ENCODE measurements at regions not wholly inside any gene's neighbourhood (a gene's known extent, or its start where the extent isn't known, plus 50 kb on each side); places are given as distances from the start of the nearest gene placed in this dataset.

DNA sequence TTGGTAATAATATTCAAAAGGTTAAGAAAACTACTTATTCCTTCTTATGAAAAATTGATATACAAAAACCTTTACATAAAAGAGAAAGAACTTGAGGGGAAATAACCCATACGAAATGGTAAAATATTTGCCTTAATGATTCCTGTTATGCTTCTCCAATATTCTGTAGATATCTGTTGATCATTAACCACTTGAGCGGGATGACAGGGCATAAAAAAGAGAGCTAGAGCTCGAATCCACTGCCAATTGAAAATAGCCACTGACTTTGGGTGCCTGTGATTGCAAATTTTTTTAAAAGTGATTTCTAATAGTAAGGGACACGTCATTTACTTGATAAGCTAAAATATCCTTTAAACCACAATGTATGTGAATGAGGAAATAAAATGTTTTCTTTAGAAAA lies 188.1 kb downstream of the MOXD1 start:
- no peak for DNase-seq (ENCODE audit: low read depth)
- Mint-ChIP-seq H3K4me1 (ENCODE audit: low read depth, unreplicated experiment) (no peaks in the 10 kb centered on the region), H3K27me3 (ENCODE audit: low read depth, unreplicated experiment) (no peaks in the 10 kb centered on the region), H3K36me3 (ENCODE audit: low read depth, unreplicated experiment) (no peaks in the 10 kb centered on the region), H3K4me3 (ENCODE audit: unreplicated experiment) (no peak overlapping the region), H3K9me3 (ENCODE audit: unreplicated experiment) (peaks cover 9% of the 10 kb centered on the region), H3K27ac (ENCODE audit: unreplicated experiment) (no peak overlapping the region)
- H3K27me3 ChIP-seq (ENCODE audit: insufficient read depth, low read length): no peaks in the 10 kb centered on the region
- TF ChIP-seq EZH2 (IDR thresholded peaks at IDR 0.05; ENCODE audit: insufficient read depth, low read length): no peak
- TF ChIP-seq, protein P1, sequence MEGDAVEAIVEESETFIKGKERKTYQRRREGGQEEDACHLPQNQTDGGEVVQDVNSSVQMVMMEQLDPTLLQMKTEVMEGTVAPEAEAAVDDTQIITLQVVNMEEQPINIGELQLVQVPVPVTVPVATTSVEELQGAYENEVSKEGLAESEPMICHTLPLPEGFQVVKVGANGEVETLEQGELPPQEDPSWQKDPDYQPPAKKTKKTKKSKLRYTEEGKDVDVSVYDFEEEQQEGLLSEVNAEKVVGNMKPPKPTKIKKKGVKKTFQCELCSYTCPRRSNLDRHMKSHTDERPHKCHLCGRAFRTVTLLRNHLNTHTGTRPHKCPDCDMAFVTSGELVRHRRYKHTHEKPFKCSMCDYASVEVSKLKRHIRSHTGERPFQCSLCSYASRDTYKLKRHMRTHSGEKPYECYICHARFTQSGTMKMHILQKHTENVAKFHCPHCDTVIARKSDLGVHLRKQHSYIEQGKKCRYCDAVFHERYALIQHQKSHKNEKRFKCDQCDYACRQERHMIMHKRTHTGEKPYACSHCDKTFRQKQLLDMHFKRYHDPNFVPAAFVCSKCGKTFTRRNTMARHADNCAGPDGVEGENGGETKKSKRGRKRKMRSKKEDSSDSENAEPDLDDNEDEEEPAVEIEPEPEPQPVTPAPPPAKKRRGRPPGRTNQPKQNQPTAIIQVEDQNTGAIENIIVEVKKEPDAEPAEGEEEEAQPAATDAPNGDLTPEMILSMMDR (IDR thresholded peaks at IDR 0.05; ENCODE audit: insufficient read depth, low read depth, low read length): no peak
- no peaks in the 10 kb centered on the region for H3K79me2 ChIP-seq (ENCODE audit: insufficient read depth, low read length)
- H3K4me1 ChIP-seq (ENCODE audit: insufficient read depth, low read length): no peaks in the 10 kb centered on the region
- no peak overlapping the region for H3K4me2 ChIP-seq (ENCODE audit: low read length)
- no peak overlapping the region for H3K4me3 ChIP-seq (ENCODE audit: insufficient read depth, low read depth, low read length)
- H3K9ac ChIP-seq (ENCODE audit: low read length): no peak overlapping the region
- no peak overlapping the region for H3K27ac ChIP-seq (ENCODE audit: low read depth, low read length)
- H2AFZ ChIP-seq (ENCODE audit: low read depth, low read length): no peak overlapping the region
- H3K9me3 ChIP-seq (ENCODE audit: insufficient read depth, low read depth, low read length): peaks cover 3% of the 10 kb centered on the region
- H3K36me3 ChIP-seq (ENCODE audit: insufficient read depth, low read length): no peaks in the 10 kb centered on the region
- no peak for FAIRE-seq
- H4K20me1 ChIP-seq (ENCODE audit: insufficient read depth, low read length): no peaks in the 10 kb centered on the region

DNA sequence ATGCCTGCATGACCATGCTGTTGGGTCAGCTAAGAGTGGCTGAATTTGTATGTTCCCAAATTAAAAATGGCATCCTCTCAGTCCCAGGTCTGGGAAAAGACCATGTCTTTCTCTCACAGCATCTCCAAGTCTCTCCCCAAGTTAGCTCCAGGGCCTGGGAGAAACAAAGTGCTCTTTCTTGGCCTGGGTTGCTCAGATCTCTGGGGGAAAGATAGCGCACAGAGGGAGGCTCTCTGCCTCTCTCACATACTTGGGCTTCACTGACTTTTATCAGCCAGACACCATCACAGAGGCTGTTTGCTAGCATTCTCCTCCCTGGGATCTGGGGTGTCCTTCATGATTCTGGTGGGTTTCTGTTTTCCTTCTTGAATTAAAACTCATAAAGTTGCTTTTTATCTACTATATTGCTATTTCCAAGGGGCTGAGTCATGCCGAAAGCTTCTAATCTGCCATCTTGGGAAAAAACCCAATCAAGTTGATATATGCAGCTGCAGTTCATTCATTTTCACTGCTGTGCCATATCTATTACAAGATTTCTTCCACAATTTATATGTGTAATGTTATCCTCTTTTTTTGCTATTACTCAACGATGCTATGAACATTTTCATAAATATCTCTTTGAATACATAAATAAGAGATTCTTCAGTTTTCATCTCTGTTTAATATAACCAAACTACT lies 190.2 kb downstream of the MOXD1 start:
- Histone ChIP-seq H3K9ac (ENCODE audit: low read length) (no peak overlapping the region), H3K4me2 (ENCODE audit: low read length) (no peak overlapping the region), H3K4me3 (ENCODE audit: insufficient read depth, low read depth, low read length) (no peak overlapping the region), H3K79me2 (ENCODE audit: insufficient read depth, low read length) (no peaks in the 10 kb centered on the region), H3K36me3 (ENCODE audit: insufficient read depth, low read length) (no peaks in the 10 kb centered on the region), H2AFZ (ENCODE audit: low read depth, low read length) (no peak overlapping the region), H3K4me1 (ENCODE audit: insufficient read depth, low read length) (no peaks in the 10 kb centered on the region), H3K27ac (ENCODE audit: low read depth, low read length) (no peak overlapping the region), H3K9me3 (ENCODE audit: insufficient read depth, low read depth, low read length) (peaks cover 3% of the 10 kb centered on the region), H3K27me3 (ENCODE audit: insufficient read depth, low read length) (no peaks in the 10 kb centered on the region), H4K20me1 (ENCODE audit: insufficient read depth, low read length) (no peaks in the 10 kb centered on the region)
- H3K36me3 Mint-ChIP-seq (ENCODE audit: low read depth, unreplicated experiment): no peaks in the 10 kb centered on the region
- H3K4me1 Mint-ChIP-seq (ENCODE audit: low read depth, unreplicated experiment): peaks cover 7% of the 10 kb centered on the region
- no peak overlapping the region for H3K4me3 Mint-ChIP-seq (ENCODE audit: unreplicated experiment)
- H3K27me3 Mint-ChIP-seq (ENCODE audit: low read depth, unreplicated experiment): no peaks in the 10 kb centered on the region
- DNase-seq (ENCODE audit: low read depth): no peak
- FAIRE-seq: no peak
- TF ChIP-seq, protein P1 (IDR thresholded peaks at IDR 0.05; ENCODE audit: insufficient read depth, low read depth, low read length): no peak
- no peak for TF ChIP-seq EZH2 (IDR thresholded peaks at IDR 0.05; ENCODE audit: insufficient read depth, low read length)
- H3K27ac Mint-ChIP-seq (ENCODE audit: unreplicated experiment): no peak overlapping the region
- H3K9me3 Mint-ChIP-seq (ENCODE audit: unreplicated experiment): peaks cover 9% of the 10 kb centered on the region

DNA sequence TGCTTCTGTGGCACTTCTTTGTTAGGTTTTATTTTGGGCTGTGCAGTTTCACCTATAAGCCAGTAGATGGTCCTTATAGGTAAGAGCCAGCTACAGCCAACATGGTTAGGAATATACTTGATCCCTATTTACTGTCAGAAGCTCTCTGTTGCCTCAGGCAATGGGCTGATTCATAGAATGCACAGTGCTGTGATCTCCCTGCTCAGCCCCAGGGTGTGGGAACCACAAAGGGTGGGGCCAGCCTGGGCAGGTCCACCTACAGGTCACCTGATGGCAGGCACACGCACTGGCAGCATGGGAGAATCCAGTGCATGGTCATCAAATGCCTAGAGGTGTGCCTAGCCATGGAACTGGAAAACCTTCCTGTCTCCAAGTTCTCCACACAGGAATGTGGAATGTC lies 191.9 kb downstream of the MOXD1 start:
- Histone ChIP-seq H2AFZ (ENCODE audit: low read depth, low read length) (no peak overlapping the region), H3K9me3 (ENCODE audit: insufficient read depth, low read depth, low read length) (peaks cover 3% of the 10 kb centered on the region), H3K4me3 (ENCODE audit: insufficient read depth, low read depth, low read length) (no peak overlapping the region), H3K4me1 (ENCODE audit: insufficient read depth, low read length) (no peaks in the 10 kb centered on the region), H3K79me2 (ENCODE audit: insufficient read depth, low read length) (no peaks in the 10 kb centered on the region), H3K36me3 (ENCODE audit: insufficient read depth, low read length) (no peaks in the 10 kb centered on the region), H4K20me1 (ENCODE audit: insufficient read depth, low read length) (no peaks in the 10 kb centered on the region), H3K27ac (ENCODE audit: low read depth, low read length) (no peak overlapping the region), H3K27me3 (ENCODE audit: insufficient read depth, low read length) (no peaks in the 10 kb centered on the region), H3K4me2 (ENCODE audit: low read length) (no peak overlapping the region), H3K9ac (ENCODE audit: low read length) (no peak overlapping the region)
- peaks cover 14% of the 10 kb centered on the region for H3K4me1 Mint-ChIP-seq (ENCODE audit: low read depth, unreplicated experiment)
- H3K4me3 Mint-ChIP-seq (ENCODE audit: unreplicated experiment): no peak overlapping the region
- no peak overlapping the region for H3K27ac Mint-ChIP-seq (ENCODE audit: unreplicated experiment)
- DNase-seq (ENCODE audit: low read depth): no peak
- H3K9me3 Mint-ChIP-seq (ENCODE audit: unreplicated experiment): peaks cover 9% of the 10 kb centered on the region
- H3K27me3 Mint-ChIP-seq (ENCODE audit: low read depth, unreplicated experiment): no peaks in the 10 kb centered on the region
- no peak for FAIRE-seq
- TF ChIP-seq, protein P1 (IDR thresholded peaks at IDR 0.05; ENCODE audit: insufficient read depth, low read depth, low read length): no peak
- TF ChIP-seq EZH2 (IDR thresholded peaks at IDR 0.05; ENCODE audit: insufficient read depth, low read length): no peak
- no peaks in the 10 kb centered on the region for H3K36me3 Mint-ChIP-seq (ENCODE audit: low read depth, unreplicated experiment)
